ENCODE measurements at regions not wholly inside any gene's neighbourhood (a gene's known extent, or its start where the extent isn't known, plus 50 kb on each side); places are given as distances from the start of the nearest gene placed in this dataset.

GRCh38 chr12:24603371-24603770 lies 345.5 kb downstream of the BCAT1 start:
- DNase-seq (ENCODE audit: low read depth) = no peak

DNA sequence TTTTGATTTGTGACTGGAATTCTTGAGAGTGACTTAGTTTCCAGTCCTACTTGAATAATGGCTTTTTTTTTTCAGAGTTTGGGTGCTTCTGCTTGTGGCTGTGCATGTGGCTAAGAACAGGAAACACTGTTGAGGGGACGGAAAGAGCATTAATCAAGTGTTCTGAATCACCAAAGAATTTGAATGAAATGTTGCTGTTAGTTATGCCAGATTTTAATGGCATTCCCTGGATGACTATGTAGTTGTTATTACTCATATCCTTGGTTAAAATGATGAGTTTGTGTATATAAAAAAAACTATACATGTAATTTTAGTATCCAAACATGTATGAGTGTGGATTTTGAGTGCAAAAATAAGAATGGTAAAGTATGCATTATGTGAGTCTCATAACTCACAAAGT lies 347.9 kb downstream of the BCAT1 start:
- DNase-seq (ENCODE audit: low read depth) = no peak

DNA sequence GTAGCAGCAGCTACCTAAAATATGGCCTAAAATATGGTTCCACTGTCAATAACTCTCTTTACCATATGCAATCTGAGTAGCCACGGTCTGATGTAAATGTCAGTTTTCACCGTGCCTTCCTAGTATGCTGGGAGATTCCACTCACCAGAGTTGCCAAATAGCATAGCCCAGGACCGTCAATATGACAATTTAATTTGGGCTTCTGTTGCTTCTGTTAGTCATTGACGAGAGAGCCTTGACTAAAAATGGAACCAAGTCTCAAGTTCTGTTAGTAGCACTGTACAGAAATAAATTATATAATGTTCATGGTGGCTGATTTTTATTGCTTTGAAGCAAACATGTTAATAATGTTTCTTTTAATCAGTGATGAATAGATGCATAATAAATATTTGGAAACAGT lies 348.4 kb downstream of the BCAT1 start:
- no peak for DNase-seq (ENCODE audit: low read depth)

DNA sequence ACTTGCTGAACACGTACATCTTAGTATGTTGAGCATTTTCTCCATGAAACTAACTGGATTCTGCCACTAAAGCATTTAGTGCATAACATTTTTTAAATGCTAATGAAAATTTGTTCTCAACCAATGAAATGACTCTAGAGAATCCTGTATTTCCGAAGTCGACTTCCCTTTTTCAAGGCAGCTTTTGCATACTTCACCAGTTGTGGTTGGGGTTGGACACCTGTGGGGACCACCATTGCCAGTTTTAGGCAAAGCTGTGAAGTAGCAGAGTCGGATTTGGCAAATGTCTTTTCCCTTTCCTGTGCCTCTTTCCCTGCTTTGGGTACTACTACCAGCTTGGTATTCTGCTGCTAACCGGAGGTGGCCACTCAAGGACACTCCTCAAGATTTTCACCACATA lies 349.2 kb downstream of the BCAT1 start:
- DNase-seq (ENCODE audit: low read depth) = no peak

GRCh38 chr12:24597580-24597979 lies 351.3 kb downstream of the BCAT1 start:
- no peak for DNase-seq (ENCODE audit: low read depth)

- no peak for DNase-seq (ENCODE audit: low read depth)
Measured at GRCh38 chr12:24596768-24597388, 352.0 kb downstream of the BCAT1 start.

DNA sequence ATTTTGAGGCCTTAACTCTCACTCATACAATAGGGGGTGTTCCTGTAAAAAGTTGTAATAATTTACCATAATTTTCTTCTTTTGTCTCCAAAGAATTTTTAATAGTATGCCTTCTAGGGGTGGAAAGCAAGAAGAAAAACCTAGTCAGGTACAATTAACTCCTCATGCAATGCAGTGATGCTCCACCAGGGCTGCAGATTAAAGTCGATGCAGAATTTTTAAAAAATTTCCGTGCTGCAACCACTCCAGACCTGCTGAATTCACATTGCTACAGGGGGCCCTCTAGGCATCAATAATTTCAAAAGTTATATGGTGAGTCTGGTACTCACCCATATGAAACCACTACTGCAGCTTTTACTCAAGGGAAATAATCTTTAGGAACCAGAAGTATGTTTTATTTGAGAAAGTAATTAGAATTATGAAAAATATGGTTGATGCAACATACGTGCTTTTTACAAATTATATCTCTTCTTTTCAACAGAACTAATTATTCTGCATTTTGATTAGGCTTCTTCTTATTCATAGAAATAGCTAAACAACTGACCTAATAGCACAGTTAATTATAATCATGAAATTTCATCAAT lies 353.2 kb downstream of the BCAT1 start:
- DNase-seq (ENCODE audit: low read depth) = no peak

- DNase-seq (ENCODE audit: low read depth) = no peak
Measured at GRCh38 chr12:24591715-24592440, 357.0 kb downstream of the BCAT1 start.

- no peak for DNase-seq (ENCODE audit: low read depth)
Measured at GRCh38 chr12:24591079-24591626, 357.7 kb downstream of the BCAT1 start.

- DNase-seq (ENCODE audit: low read depth) = no peak
Measured at GRCh38 chr12:24586293-24586692, 362.6 kb downstream of the BCAT1 start.

GRCh38 chr12:24584032-24584675 lies 364.7 kb downstream of the BCAT1 start:
- no peak for DNase-seq (ENCODE audit: low read depth)

DNA sequence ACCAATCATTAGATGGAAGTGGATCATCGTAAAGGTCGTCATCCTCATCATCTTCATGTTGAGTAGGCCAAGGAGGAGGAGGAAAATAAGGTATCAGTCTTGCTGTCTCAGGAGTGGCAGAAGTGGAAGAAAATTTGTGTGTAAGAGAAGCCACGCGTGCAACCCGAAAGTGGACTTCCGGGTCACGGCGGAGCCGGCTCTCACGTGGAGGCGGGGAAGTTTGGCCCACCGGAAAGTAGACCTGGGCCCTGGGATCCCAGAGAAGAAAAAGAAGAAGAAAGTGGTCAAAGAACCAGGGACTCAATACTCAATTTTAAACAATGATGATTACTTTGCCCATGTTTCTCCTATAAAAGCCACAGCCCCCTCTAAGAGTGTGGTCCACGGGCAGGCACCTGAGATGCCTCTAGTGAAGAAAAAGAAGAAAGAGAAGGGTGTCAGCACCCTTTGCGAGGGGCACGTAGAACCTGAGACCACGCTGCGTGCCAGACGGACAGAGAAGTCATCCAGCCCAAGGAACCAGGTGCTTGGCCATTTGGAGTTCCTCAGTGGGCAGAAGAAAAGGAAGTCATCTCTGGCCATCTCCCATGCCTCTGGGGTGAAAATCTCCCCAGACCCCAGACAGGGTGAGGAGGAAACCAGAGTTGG lies 365.8 kb downstream of the BCAT1 start:
- no peak for DNase-seq (ENCODE audit: low read depth)

DNA sequence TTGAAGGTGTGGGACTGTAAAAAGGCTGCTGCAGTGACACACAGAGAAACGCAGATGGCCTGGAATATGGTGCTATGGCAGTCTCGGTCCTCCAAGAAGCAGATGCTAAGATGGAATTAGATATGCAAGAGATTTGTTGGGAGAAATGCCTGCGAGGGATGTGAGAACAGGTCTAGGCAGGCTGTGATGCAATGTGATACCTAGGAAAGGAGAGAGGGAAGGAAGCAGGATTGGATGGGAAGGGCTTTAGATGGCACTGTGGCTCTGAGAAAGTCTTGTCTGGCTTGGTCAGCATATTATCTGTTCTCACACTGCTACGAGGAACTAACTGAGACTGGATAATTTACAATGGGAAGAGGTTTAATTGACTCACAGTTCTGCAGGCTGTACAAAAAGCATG lies 374.4 kb downstream of the BCAT1 start:
- DNase-seq (ENCODE audit: low read depth) = no peak

DNA sequence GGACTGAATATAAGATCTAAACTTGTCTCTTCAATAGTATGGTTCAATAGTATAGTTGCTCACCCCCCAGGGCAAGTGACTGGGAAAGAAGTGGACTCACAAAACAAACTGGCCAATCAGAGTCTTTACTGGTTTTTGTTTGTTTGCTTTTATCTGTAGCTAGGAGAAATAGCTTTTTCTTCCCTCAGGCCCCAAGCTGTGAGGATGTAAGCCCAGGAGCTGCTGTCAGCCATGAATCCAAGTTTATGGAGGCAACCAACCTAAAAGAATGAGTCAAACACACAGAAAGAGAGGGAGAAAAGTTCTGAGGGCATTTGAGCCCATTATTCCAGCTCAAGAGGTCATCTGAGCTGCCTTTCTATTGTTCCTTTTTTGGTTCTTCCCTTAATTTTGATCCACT lies 375.3 kb downstream of the BCAT1 start:
- no peak for DNase-seq (ENCODE audit: low read depth)

GRCh38 chr12:24565300-24565699 lies 383.6 kb downstream of the BCAT1 start:
- no peak for DNase-seq (ENCODE audit: low read depth)

- DNase-seq (ENCODE audit: low read depth) = no peak
Measured at GRCh38 chr12:24562771-24563431, 386.0 kb downstream of the BCAT1 start.

DNA sequence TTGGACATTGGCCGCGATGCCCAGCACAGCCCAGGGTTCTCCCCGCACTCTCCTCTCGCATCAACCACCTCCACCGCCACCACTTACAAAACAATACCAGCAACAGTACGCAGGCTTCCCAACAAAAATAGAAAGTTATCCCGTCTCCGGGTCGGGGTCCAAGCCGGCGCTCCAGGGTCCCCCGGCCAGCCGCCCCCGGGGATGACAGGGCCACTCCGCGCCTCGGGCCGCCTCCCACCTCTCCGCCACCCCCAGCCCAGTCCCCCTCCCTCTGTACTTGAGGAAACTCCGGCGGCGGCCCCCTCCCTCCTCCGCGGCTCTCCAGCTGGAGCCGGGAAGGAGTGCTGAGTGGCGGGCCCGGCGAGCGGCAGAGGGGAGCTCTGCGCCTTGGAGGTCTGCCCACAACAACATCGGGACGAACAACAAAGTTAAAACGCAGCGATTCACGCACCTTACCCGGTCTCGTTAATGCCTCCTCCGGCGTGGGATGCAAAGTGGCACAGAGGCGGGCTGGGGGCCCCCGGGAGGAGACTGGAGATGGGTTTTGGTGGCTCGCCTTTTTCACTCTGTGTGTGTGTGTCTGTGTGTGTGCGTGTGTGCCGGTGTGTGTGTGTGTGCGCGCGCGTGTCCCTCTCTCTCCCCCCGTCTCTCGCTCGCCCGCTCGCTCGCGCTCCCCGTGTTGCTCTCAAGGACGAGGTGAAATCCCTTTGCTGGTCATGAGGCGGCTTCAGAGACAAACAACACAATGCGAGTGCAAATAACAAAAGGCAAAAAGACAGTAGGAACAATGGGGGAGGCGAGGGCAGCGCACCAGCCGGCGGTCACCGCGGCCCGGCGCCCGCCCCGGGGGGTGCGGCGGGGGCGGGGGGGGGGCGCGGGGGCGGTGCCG lies 386.8 kb downstream of the BCAT1 start:
- DNase-seq (ENCODE audit: low read depth) = no peak

- no peak for DNase-seq (ENCODE audit: low read depth)
Measured at GRCh38 chr12:24561411-24561871, 387.5 kb downstream of the BCAT1 start.

DNA sequence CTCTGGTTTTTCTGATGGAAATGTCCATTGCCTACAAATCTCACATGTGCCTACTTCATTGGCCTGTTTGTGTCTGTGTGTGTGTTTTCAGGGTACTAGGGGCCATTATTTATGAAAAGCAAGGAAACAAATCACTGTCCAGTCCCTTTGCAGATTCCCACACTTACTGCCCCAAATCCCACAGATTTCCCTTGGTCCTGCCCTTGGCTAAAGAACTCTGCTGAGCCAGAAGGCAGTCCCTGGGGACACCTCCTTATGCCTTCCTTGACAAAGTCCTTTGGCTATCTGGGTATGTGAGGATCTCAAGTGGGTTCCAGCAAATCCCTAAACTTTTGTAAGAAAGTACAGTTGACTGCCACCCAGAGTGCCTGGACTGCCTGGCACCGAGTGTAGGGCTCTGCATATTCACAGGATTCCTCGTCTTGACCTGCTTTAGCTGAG lies 388.1 kb downstream of the BCAT1 start:
- no peak for DNase-seq (ENCODE audit: low read depth)

- DNase-seq (ENCODE audit: low read depth) = no peak
Measured at GRCh38 chr12:24560192-24560775, 388.6 kb downstream of the BCAT1 start.
